HG02759 (cell line): ENCODE measurements at regions not wholly inside any gene's neighbourhood (a gene's known extent, or its start where the extent isn't known, plus 50 kb on each side); places are given as distances from the start of the nearest gene placed in this dataset.
"Not testable (repeated sequence)": the region's sequence is repeated elsewhere in the genome, so short reads cannot be mapped to it uniquely, and the experiment has no call there.

Source experiments
- ATAC-seq: cut with Tn5 transposase; IDR thresholded peaks from one replicate; pipeline ENCODE4 v1.9.1; 2021; ENCODE audit warnings: mild to moderate bottlenecking, moderate library complexity; ENCODE audit not compliant: unreplicated experiment

GRCh38 chr14:43128429-43128828 lies 1378.7 kb downstream of the FSCB start:
- ATAC-seq: not testable (repeated sequence)

GRCh38 chr14:43127874-43128273 lies 1379.2 kb downstream of the FSCB start:
- not testable (repeated sequence) for ATAC-seq

GRCh38 chr14:43123544-43123943 lies 1383.5 kb downstream of the FSCB start:
- ATAC-seq: no peak

DNA sequence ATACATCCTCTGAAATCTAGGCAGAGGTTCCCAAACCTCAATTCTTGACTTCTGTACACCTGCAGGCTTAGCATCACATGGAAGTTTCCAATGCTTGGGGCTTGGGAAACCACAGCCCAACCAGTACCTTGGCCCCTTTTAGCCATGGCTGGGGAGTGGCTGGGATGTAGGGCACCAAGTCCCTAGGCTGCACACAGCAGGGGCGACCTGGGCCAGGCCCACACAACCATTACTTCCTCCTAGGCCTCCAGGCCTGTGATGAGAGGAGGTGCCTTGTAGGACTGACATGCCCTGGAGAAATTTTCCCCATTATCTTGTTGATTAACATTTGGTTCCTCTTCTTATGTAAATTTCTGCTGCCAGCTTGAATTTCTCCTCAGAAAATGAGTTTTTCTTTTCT lies 1387.4 kb downstream of the FSCB start:
- ATAC-seq: no peak

- no peak for ATAC-seq
Measured at GRCh38 chr14:43116341-43116740, 1390.7 kb downstream of the FSCB start.

- no peak for ATAC-seq
Measured at GRCh38 chr14:43105305-43105704, 1401.8 kb downstream of the FSCB start.

DNA sequence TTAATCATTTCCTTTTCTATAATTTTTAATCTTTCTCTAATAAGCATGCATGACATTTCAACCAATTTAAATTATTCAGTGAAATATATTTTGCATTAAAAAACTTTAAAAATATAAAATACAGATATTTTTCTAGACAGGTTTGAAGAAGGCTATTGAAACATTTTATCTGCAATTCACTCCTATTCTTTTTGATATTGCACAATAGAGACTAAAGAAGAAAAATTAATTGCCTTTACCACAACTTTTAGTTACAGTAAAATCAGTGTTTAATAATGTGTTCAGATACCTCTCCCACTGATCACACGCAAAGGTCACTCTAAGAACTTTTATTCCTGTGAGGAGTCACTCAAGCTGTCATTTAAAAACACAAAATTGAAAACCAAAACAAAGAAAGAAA lies 1416.7 kb downstream of the FSCB start:
- ATAC-seq: no peak

DNA sequence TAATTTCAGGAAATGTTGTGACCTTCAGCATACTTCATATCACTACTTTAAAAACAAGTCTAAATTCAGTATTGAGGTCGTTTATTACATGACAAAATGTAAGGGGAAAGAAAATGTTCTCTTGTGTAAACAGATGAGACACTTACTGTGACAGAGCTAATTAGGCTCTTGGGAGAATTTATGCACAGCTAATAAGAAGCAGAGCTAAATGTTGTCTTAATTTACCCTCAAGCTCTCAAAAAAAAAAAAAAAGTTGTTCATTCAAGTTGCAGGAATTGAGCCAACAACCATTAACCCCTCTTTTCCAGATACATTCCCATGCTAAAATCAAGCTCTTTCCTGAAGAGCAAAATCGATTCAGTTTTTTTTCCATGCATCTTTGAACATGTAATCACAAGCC lies 1419.4 kb downstream of the FSCB start:
- ATAC-seq: no peak

- ATAC-seq: no peak
Measured at GRCh38 chr14:43085819-43086218, 1421.3 kb downstream of the FSCB start.

DNA sequence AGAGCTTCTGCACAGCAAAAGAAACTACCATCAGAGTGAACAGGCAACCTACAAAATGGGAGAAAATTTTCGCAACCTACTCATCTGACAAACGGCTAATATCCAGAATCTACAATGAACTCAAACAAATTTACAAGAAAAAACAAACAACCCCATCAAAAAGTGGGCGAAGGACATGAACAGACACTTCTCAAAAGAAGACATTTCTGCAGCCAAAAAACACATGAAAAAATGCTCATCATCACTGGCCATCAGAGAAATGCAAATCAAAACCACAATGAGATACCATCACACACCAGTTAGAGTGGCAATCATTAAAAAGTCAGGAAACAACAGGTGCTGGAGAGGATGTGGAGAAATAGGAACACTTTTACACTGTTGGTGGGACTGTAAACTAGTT lies 1439.7 kb downstream of the FSCB start:
- ATAC-seq: not testable (repeated sequence)

DNA sequence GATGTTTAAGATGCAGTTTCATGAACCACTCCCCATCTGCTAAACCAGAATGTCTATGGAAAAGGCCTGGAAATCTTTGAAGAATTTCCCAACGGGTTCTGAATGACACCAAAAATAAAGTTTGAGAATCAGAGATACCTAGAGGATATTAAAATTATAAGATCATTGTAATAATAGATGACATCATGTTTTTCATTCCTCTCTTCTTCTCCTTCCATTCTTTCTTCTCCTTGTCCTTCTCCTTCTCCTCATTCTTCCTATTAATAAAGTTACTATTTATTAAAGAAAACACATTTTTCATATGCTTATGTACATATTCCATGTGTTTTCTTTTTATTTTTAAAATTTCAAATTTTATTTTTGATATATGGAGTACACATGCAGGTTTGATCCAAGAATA lies 1449.4 kb downstream of the LRFN5 start:
- no peak for ATAC-seq

GRCh38 chr14:43052897-43053296 lies 1446.2 kb downstream of the LRFN5 start:
- ATAC-seq: no peak

GRCh38 chr14:43043850-43044249 lies 1437.2 kb downstream of the LRFN5 start:
- ATAC-seq: no peak

DNA sequence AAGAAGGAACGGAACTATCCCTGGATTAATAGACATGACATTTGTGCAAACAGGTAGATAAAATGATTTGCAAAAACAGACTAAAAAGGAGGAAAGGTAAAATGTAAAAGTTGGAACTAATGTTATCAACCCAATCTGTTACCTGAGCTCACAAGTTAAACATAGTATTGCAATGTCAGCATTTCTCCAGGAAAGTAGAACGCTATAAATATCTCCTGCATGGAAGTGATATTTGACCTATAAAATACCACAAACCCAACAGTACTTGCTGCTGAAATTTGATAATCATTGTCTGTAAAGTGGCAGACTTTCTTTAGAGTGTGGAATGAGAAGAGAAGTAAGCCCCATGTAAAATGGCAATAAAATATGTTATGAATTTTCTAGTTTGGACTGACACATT lies 1435.7 kb downstream of the LRFN5 start:
- ATAC-seq: no peak

DNA sequence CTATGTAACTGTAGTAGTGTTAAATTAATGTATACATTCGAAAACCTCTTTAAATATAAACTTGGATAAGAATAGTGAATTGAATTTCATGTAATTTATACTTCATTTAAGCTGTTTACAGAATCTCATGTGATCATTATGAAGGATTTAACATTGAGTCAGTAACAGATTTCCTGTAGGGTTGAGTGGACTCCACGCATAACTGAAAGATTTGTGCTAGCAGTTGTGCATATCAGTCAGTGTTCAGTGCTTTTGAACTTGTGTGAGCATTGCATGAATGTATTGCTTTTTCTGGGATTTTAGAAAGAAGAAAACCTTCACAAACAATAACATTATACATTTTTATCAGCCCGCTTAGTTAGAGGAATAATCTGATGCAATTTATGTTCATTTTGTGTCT lies 1435.3 kb downstream of the LRFN5 start:
- no peak for ATAC-seq

DNA sequence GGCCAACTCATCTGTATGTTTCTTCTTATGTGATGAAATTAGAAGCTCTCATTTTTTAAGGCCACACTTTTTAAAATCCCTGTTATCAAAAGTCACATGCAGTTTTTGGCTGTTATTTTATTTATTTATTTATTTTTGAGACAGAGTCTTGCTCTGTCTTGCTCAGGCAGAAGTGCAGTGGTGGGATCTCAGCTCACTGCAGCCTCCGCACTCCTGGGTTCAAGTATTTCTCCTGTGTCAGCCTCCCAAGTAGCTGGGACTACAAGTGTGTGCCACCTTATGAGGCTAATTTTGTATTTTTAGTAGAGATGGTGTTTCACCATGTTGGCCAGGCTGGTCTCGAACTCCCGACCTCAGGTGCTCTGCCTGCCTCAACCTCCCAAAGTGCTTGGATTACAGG lies 1434.5 kb downstream of the LRFN5 start:
- ATAC-seq: no peak

DNA sequence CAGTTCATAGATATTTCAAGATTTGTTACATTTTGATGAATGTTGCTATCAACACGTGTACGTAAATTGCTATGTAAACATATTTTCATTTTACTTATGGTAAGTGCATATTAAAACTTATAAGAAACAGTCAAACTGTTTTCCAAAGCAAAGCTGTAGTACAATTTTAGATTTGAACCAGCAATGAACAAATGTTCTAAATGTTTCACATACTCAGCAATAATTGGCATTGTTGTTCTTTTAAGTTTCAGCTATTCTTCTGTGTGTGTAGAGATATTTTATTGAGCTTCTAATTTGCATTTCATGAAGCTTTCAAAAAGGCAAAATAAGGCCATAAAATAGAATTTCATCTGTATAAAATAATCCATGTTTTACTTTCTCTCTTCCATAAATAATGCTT lies 1433.2 kb downstream of the LRFN5 start:
- ATAC-seq: no peak

- no peak for ATAC-seq
Measured at GRCh38 chr14:43031598-43031997, 1424.9 kb downstream of the LRFN5 start.

GRCh38 chr14:43022094-43022800 lies 1415.6 kb downstream of the LRFN5 start:
- no peak for ATAC-seq

- no peak for ATAC-seq
Measured at GRCh38 chr14:43019826-43020225, 1413.2 kb downstream of the LRFN5 start.

GRCh38 chr14:43014338-43014737 lies 1407.7 kb downstream of the LRFN5 start:
- no peak for ATAC-seq

DNA sequence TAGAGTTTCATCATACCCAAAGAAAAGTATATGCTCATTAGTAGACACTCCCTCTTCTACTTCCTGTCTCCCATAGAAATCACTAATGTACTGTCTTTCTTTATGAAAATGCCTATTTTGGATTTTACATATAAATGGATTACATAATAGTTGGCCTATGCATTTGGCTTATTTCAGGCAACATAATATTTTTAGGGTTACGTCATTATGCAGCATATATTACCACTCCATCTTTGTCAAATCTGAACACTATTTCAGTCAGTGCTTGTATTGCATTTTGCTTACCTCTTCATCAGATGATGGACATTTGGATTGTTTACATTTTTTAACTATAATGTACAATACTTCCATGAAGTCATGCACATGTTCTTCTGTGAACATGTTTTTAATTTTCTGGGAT lies 1406.1 kb downstream of the LRFN5 start:
- no peak for ATAC-seq

- no peak for ATAC-seq
Measured at GRCh38 chr14:43005807-43006206, 1399.1 kb downstream of the LRFN5 start.
